Ishikawa (cell line): ENCODE measurements at regions not wholly inside any gene's neighbourhood (a gene's known extent, or its start where the extent isn't known, plus 50 kb on each side); places are given as distances from the start of the nearest gene placed in this dataset.

Experiments used
- CREB1 ChIP-seq: IDR thresholded peaks from 2 replicates; pipeline ENCODE4 v1.6.1; 2012; ENCODE audit warnings: low read depth
- EGR1 ChIP-seq: IDR thresholded peaks from 2 replicates; pipeline ENCODE4 v1.6.1; 2012
- EP300 ChIP-seq: IDR thresholded peaks from 2 replicates; pipeline ENCODE4 v1.6.1; 2012; ENCODE audit warnings: borderline replicate concordance
- FOXM1 ChIP-seq: IDR thresholded peaks from 2 replicates; pipeline ENCODE4 v1.6.1; 2012; ENCODE audit warnings: low read depth, borderline replicate concordance
- NFIC ChIP-seq: IDR thresholded peaks from 2 replicates; pipeline ENCODE4 v1.6.1; 2012
- RAD21 ChIP-seq: IDR thresholded peaks from 2 replicates; pipeline ENCODE4 v1.6.1; 2012; ENCODE audit warnings: low read depth
- TAF1 ChIP-seq: IDR thresholded peaks from 2 replicates; pipeline ENCODE4 v1.6.1; 2012; ENCODE audit warnings: low read depth, mild to moderate bottlenecking
- ZBTB7A ChIP-seq: IDR thresholded peaks from 2 replicates; pipeline ENCODE4 v1.6.1; 2012; ENCODE audit warnings: low read depth
- TF ChIP-seq, protein P1 (sequence below): IDR thresholded peaks from 2 replicates; pipeline ENCODE4 v1.6.1; 2012; ENCODE audit warnings: low read depth, mild to moderate bottlenecking
- TF ChIP-seq, protein P2 (sequence below): IDR thresholded peaks from 2 replicates; pipeline ENCODE4 v1.6.1; 2012
- TF ChIP-seq, protein P3 (sequence below): IDR thresholded peaks from 2 replicates; pipeline ENCODE4 v1.6.1; 2012

DNA sequence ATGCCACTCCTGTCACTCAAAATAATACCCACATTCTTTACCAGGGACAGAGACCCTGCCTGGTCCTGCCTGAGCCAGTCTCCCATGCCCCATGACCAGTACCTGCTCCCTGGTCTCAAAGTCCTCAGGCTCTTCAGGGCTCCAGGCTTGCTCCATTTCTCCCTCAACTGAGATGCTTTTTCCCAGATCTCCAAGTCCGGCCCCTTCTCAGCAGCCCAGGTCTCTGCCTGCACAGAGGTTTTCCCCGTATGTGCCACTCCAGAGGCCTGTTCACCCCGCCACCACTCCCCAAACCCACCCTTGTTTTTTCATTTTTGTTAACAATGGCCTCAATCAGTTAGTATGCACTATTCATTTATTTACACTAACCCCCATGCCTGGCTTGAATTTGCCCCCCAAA lies 499.5 kb upstream of the MYT1L start:
- no peak for TF ChIP-seq FOXM1
- no peak for TF ChIP-seq ZBTB7A
- TF ChIP-seq EP300, result no peak
- TF ChIP-seq, protein P1, sequence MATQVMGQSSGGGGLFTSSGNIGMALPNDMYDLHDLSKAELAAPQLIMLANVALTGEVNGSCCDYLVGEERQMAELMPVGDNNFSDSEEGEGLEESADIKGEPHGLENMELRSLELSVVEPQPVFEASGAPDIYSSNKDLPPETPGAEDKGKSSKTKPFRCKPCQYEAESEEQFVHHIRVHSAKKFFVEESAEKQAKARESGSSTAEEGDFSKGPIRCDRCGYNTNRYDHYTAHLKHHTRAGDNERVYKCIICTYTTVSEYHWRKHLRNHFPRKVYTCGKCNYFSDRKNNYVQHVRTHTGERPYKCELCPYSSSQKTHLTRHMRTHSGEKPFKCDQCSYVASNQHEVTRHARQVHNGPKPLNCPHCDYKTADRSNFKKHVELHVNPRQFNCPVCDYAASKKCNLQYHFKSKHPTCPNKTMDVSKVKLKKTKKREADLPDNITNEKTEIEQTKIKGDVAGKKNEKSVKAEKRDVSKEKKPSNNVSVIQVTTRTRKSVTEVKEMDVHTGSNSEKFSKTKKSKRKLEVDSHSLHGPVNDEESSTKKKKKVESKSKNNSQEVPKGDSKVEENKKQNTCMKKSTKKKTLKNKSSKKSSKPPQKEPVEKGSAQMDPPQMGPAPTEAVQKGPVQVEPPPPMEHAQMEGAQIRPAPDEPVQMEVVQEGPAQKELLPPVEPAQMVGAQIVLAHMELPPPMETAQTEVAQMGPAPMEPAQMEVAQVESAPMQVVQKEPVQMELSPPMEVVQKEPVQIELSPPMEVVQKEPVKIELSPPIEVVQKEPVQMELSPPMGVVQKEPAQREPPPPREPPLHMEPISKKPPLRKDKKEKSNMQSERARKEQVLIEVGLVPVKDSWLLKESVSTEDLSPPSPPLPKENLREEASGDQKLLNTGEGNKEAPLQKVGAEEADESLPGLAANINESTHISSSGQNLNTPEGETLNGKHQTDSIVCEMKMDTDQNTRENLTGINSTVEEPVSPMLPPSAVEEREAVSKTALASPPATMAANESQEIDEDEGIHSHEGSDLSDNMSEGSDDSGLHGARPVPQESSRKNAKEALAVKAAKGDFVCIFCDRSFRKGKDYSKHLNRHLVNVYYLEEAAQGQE, result no peak
- TF ChIP-seq RAD21, result no peak
- TF ChIP-seq, protein P2, sequence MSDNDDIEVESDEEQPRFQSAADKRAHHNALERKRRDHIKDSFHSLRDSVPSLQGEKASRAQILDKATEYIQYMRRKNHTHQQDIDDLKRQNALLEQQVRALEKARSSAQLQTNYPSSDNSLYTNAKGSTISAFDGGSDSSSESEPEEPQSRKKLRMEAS, result no peak
- no peak for TF ChIP-seq TAF1
- no peak for TF ChIP-seq CREB1
- TF ChIP-seq, protein P3, sequence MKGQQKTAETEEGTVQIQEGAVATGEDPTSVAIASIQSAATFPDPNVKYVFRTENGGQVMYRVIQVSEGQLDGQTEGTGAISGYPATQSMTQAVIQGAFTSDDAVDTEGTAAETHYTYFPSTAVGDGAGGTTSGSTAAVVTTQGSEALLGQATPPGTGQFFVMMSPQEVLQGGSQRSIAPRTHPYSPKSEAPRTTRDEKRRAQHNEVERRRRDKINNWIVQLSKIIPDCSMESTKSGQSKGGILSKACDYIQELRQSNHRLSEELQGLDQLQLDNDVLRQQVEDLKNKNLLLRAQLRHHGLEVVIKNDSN, result no peak
- TF ChIP-seq EGR1, result no peak
- TF ChIP-seq NFIC, result no peak
